ENCODE measurements at regions not wholly inside any gene's neighbourhood (a gene's known extent, or its start where the extent isn't known, plus 50 kb on each side); places are given as distances from the start of the nearest gene placed in this dataset.

DNA sequence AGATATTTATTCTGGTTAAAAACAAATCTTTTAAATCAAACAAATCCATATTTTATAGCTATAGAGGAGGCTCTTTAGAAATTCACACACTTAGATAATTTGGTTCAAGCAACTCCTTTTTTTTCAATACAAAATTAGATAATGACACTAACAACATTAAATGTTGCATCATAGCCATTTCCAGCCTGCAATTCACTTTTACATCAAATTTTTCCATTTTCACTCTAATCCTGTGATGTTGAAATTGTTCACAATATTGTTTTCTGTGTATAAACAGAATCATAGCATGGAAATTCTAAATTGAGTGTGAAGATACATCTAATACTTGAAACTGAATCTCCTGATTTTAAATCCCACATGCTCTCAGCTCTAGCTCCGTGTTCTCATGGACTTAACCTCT lies 482.6 kb downstream of the INHBA start:
- H3F3A ChIP-seq (replicated peaks; ENCODE audit: low read depth): no peaks in the 10 kb centered on the region
- H3K4me2 ChIP-seq: no peak overlapping the region
- peaks cover 8% of the 10 kb centered on the region for H3K4me1 ChIP-seq (ENCODE audit: insufficient read depth)
- Mint-ChIP-seq H3K27me3 (ENCODE audit: insufficient read depth, low read depth, poor library complexity) (peaks cover 60% of the 10 kb centered on the region), H3K4me1 (peaks cover 8% of the 10 kb centered on the region; the same call in 2 of the 3 replicates), H3K27ac (no peak overlapping the region), H3K36me3 (ENCODE audit: low read depth) (no peaks in the 10 kb centered on the region), H3K9me3 (no peaks in the 10 kb centered on the region; the same call in 2 of the 3 replicates), H3K4me3 (no peak overlapping the region)
- H2AFZ ChIP-seq: no peak overlapping the region
- H3K4me3 ChIP-seq: no peak overlapping the region
- no peaks in the 10 kb centered on the region; the same call in 1 of the 2 replicates for H4K20me1 ChIP-seq (replicated peaks; ENCODE audit: insufficient read depth)
- H3K27ac ChIP-seq (ENCODE audit: low read depth): no peak overlapping the region
- ATAC-seq: no peak
- peaks cover 84% of the 10 kb centered on the region for H3K27me3 ChIP-seq (ENCODE audit: insufficient read depth)
- DNase-seq (ENCODE audit: low spot score): no peak
- H3K79me2 ChIP-seq (replicated peaks; ENCODE audit: insufficient read depth): no peaks in the 10 kb centered on the region
- H3K9me2 ChIP-seq (ENCODE audit: insufficient read depth): no peaks in the 10 kb centered on the region
- no peaks in the 10 kb centered on the region for H3K36me3 ChIP-seq (ENCODE audit: insufficient read depth)
- TF ChIP-seq, protein P1, sequence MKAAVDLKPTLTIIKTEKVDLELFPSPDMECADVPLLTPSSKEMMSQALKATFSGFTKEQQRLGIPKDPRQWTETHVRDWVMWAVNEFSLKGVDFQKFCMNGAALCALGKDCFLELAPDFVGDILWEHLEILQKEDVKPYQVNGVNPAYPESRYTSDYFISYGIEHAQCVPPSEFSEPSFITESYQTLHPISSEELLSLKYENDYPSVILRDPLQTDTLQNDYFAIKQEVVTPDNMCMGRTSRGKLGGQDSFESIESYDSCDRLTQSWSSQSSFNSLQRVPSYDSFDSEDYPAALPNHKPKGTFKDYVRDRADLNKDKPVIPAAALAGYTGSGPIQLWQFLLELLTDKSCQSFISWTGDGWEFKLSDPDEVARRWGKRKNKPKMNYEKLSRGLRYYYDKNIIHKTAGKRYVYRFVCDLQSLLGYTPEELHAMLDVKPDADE (IDR thresholded peaks at IDR 0.05): no peak
- TF ChIP-seq ZNF331 (CRISPR knock-in tag; IDR thresholded peaks at IDR 0.05; ENCODE audit: low read depth): no peak
- TF ChIP-seq, protein P2, sequence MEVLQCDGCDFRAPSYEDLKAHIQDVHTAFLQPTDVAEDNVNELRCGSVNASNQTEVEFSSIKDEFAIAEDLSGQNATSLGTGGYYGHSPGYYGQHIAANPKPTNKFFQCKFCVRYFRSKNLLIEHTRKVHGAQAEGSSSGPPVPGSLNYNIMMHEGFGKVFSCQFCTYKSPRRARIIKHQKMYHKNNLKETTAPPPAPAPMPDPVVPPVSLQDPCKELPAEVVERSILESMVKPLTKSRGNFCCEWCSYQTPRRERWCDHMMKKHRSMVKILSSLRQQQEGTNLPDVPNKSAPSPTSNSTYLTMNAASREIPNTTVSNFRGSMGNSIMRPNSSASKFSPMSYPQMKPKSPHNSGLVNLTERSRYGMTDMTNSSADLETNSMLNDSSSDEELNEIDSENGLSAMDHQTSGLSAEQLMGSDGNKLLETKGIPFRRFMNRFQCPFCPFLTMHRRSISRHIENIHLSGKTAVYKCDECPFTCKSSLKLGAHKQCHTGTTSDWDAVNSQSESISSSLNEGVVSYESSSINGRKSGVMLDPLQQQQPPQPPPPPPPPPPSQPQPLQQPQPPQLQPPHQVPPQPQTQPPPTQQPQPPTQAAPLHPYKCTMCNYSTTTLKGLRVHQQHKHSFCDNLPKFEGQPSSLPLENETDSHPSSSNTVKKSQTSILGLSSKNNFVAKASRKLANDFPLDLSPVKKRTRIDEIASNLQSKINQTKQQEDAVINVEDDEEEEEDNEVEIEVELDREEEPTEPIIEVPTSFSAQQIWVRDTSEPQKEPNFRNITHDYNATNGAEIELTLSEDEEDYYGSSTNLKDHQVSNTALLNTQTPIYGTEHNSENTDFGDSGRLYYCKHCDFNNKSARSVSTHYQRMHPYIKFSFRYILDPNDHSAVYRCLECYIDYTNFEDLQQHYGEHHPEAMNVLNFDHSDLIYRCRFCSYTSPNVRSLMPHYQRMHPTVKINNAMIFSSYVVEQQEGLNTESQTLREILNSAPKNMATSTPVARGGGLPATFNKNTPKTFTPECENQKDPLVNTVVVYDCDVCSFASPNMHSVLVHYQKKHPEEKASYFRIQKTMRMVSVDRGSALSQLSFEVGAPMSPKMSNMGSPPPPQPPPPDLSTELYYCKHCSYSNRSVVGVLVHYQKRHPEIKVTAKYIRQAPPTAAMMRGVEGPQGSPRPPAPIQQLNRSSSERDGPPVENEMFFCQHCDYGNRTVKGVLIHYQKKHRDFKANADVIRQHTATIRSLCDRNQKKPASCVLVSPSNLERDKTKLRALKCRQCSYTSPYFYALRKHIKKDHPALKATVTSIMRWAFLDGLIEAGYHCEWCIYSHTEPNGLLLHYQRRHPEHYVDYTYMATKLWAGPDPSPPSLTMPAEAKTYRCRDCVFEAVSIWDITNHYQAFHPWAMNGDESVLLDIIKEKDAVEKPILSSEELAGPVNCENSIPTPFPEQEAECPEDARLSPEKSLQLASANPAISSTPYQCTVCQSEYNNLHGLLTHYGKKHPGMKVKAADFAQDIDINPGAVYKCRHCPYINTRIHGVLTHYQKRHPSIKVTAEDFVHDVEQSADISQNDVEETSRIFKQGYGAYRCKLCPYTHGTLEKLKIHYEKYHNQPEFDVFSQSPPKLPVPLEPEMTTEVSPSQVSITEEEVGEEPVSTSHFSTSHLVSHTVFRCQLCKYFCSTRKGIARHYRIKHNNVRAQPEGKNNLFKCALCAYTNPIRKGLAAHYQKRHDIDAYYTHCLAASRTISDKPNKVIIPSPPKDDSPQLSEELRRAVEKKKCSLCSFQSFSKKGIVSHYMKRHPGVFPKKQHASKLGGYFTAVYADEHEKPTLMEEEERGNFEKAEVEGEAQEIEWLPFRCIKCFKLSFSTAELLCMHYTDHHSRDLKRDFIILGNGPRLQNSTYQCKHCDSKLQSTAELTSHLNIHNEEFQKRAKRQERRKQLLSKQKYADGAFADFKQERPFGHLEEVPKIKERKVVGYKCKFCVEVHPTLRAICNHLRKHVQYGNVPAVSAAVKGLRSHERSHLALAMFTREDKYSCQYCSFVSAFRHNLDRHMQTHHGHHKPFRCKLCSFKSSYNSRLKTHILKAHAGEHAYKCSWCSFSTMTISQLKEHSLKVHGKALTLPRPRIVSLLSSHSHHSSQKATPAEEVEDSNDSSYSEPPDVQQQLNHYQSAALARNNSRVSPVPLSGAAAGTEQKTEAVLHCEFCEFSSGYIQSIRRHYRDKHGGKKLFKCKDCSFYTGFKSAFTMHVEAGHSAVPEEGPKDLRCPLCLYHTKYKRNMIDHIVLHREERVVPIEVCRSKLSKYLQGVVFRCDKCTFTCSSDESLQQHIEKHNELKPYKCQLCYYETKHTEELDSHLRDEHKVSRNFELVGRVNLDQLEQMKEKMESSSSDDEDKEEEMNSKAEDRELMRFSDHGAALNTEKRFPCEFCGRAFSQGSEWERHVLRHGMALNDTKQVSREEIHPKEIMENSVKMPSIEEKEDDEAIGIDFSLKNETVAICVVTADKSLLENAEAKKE (CRISPR knock-in tag; IDR thresholded peaks at IDR 0.05): no peak
- no peak for TF ChIP-seq EZH2 (IDR thresholded peaks at IDR 0.05; ENCODE audit: low read depth, unreplicated experiment)
- no peak for TF ChIP-seq EZH2phosphoT487 (IDR thresholded peaks at IDR 0.05; ENCODE audit: unreplicated experiment)
- no peak for TF ChIP-seq JUNB (IDR thresholded peaks at IDR 0.05; ENCODE audit: unreplicated experiment)
- no peak for TF ChIP-seq ZNF114 (CRISPR knock-in tag; IDR thresholded peaks at IDR 0.05)
- TF ChIP-seq STAT1 (IDR thresholded peaks at IDR 0.05; ENCODE audit: unreplicated experiment): no peak
- TF ChIP-seq POLR2AphosphoS5 (IDR thresholded peaks at IDR 0.05; ENCODE audit: low read depth): no peak
- TF ChIP-seq, protein P3, sequence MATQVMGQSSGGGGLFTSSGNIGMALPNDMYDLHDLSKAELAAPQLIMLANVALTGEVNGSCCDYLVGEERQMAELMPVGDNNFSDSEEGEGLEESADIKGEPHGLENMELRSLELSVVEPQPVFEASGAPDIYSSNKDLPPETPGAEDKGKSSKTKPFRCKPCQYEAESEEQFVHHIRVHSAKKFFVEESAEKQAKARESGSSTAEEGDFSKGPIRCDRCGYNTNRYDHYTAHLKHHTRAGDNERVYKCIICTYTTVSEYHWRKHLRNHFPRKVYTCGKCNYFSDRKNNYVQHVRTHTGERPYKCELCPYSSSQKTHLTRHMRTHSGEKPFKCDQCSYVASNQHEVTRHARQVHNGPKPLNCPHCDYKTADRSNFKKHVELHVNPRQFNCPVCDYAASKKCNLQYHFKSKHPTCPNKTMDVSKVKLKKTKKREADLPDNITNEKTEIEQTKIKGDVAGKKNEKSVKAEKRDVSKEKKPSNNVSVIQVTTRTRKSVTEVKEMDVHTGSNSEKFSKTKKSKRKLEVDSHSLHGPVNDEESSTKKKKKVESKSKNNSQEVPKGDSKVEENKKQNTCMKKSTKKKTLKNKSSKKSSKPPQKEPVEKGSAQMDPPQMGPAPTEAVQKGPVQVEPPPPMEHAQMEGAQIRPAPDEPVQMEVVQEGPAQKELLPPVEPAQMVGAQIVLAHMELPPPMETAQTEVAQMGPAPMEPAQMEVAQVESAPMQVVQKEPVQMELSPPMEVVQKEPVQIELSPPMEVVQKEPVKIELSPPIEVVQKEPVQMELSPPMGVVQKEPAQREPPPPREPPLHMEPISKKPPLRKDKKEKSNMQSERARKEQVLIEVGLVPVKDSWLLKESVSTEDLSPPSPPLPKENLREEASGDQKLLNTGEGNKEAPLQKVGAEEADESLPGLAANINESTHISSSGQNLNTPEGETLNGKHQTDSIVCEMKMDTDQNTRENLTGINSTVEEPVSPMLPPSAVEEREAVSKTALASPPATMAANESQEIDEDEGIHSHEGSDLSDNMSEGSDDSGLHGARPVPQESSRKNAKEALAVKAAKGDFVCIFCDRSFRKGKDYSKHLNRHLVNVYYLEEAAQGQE (IDR thresholded peaks at IDR 0.05; ENCODE audit: unreplicated experiment): no peak
- no peak for TF ChIP-seq CREB1 (CRISPR knock-in tag; IDR thresholded peaks at IDR 0.05; ENCODE audit: low read depth)
- TF ChIP-seq, protein P4, sequence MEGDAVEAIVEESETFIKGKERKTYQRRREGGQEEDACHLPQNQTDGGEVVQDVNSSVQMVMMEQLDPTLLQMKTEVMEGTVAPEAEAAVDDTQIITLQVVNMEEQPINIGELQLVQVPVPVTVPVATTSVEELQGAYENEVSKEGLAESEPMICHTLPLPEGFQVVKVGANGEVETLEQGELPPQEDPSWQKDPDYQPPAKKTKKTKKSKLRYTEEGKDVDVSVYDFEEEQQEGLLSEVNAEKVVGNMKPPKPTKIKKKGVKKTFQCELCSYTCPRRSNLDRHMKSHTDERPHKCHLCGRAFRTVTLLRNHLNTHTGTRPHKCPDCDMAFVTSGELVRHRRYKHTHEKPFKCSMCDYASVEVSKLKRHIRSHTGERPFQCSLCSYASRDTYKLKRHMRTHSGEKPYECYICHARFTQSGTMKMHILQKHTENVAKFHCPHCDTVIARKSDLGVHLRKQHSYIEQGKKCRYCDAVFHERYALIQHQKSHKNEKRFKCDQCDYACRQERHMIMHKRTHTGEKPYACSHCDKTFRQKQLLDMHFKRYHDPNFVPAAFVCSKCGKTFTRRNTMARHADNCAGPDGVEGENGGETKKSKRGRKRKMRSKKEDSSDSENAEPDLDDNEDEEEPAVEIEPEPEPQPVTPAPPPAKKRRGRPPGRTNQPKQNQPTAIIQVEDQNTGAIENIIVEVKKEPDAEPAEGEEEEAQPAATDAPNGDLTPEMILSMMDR (conservative IDR thresholded peaks at IDR 0.05; ENCODE audit: low read depth in 2 of 2): no peak
- no peak for TF ChIP-seq NANOG (IDR thresholded peaks at IDR 0.05; ENCODE audit: borderline replicate concordance)

Measured in GM23338 (cell line).